SK-N-SH treated with all-trans-retinoic acid at 6 μM for 48 hours (cell line): ENCODE measurements at regions not wholly inside any gene's neighbourhood (a gene's known extent, or its start where the extent isn't known, plus 50 kb on each side); places are given as distances from the start of the nearest gene placed in this dataset.

Source experiments
- ATAC-seq: fragments of 200-7000 bp; cut with Tn5 transposase; 3 replicates; pipeline ENCODE4 v1.9.1; 2020; ENCODE audit warnings: mild to moderate bottlenecking, moderate library complexity
- ARNTL ChIP-seq: fragments of 450-650 bp; formaldehyde crosslinking; IDR thresholded peaks from 2 replicates; pipeline ENCODE4 v1.5.0; 2020; ENCODE audit warnings: low read depth, mild to moderate bottlenecking, moderate library complexity, borderline replicate concordance
- BACH2 ChIP-seq: fragments of 250-450 bp; sonication (Bioruptor Pico); IDR thresholded peaks from 2 replicates; pipeline ENCODE4 v1.9.0; 2021; ENCODE audit warnings: mild to moderate bottlenecking, borderline replicate concordance
- CSDC2 ChIP-seq: fragments of 250-450 bp; sonication (Bioruptor Pico); IDR thresholded peaks from 2 replicates; pipeline ENCODE4 v1.5.0; 2020; ENCODE audit warnings: mild to moderate bottlenecking, moderate library complexity
- ESRRG ChIP-seq: fragments of 250-450 bp; sonication (Bioruptor Pico); IDR thresholded peaks from 2 replicates; pipeline ENCODE4 v1.6.1; 2021; ENCODE audit warnings: mild to moderate bottlenecking
- GLIS3 ChIP-seq: fragments of 250-450 bp; sonication (Bioruptor Pico); IDR thresholded peaks from 2 replicates; pipeline ENCODE4 v1.5.0; 2020; ENCODE audit warnings: mild to moderate bottlenecking, moderate library complexity
- OSR1 ChIP-seq: fragments of 250-450 bp; sonication (Bioruptor Pico); IDR thresholded peaks from 2 replicates; pipeline ENCODE4 v1.8.0; 2022; ENCODE audit warnings: moderate library complexity, mild to moderate bottlenecking, inconsistent platforms
- PATZ1 ChIP-seq: fragments of 250-450 bp; sonication (Bioruptor Pico); IDR thresholded peaks from 2 replicates; pipeline ENCODE4 v1.8.0; 2020; ENCODE audit warnings: mild to moderate bottlenecking, moderate library complexity, borderline replicate concordance
- POU6F1 ChIP-seq: fragments of 250-450 bp; sonication (Bioruptor Pico); IDR thresholded peaks from 2 replicates; pipeline ENCODE4 v1.8.0; 2021; ENCODE audit warnings: low read depth, mild to moderate bottlenecking, moderate library complexity, borderline replicate concordance
- PPARA ChIP-seq: fragments of 250-450 bp; sonication (Bioruptor Pico); IDR thresholded peaks from 2 replicates; pipeline ENCODE4 v1.5.0; 2020; ENCODE audit warnings: mild to moderate bottlenecking, borderline replicate concordance
- RARB ChIP-seq: fragments of 250-450 bp; sonication (Bioruptor Pico); IDR thresholded peaks from 2 replicates; pipeline ENCODE4 v1.8.0; 2021; ENCODE audit warnings: mild to moderate bottlenecking, moderate library complexity
- SNAI2 ChIP-seq: fragments of 250-450 bp; sonication (Bioruptor Pico); IDR thresholded peaks from 2 replicates; pipeline ENCODE4 v1.5.0; 2020; ENCODE audit warnings: mild to moderate bottlenecking, moderate library complexity
- TCF4 ChIP-seq: fragments of 250-450 bp; sonication (Bioruptor Pico); IDR thresholded peaks from 2 replicates; pipeline ENCODE4 v1.8.0; 2021; ENCODE audit warnings: mild to moderate bottlenecking, moderate library complexity, borderline replicate concordance
- TOX ChIP-seq: fragments of 250-450 bp; sonication (Bioruptor Pico); IDR thresholded peaks from 2 replicates; pipeline ENCODE4 v1.8.0; 2021; ENCODE audit warnings: mild to moderate bottlenecking, moderate library complexity, borderline replicate concordance
- TSHZ2 ChIP-seq: fragments of 250-450 bp; sonication (Bioruptor Pico); IDR thresholded peaks from 2 replicates; pipeline ENCODE4 v1.5.0; 2020; ENCODE audit warnings: mild to moderate bottlenecking, moderate library complexity
- ZC3H10 ChIP-seq: fragments of 250-450 bp; sonication (Bioruptor Pico); IDR thresholded peaks from 2 replicates; pipeline ENCODE4 v1.5.1; 2021; ENCODE audit warnings: mild to moderate bottlenecking, moderate library complexity
- ZFP3 ChIP-seq: fragments of 250-450 bp; sonication (Bioruptor Pico); IDR thresholded peaks from 2 replicates; pipeline ENCODE4 v1.5.0; 2020; ENCODE audit warnings: mild to moderate bottlenecking, moderate library complexity
- ZFP30 ChIP-seq: fragments of 450-650 bp; formaldehyde crosslinking; IDR thresholded peaks from 2 replicates; pipeline ENCODE4 v1.5.0; 2022; ENCODE audit warnings: mild to moderate bottlenecking, moderate library complexity
- ZNF565 ChIP-seq: fragments of 450-650 bp; formaldehyde crosslinking; conservative IDR thresholded peaks from 2 replicates; pipeline ENCODE4 v1.5.0; 2020; ENCODE audit warnings: low read depth, mild to moderate bottlenecking, moderate library complexity
- ZNF70 ChIP-seq: fragments of 450-650 bp; formaldehyde crosslinking; IDR thresholded peaks from 2 replicates; pipeline ENCODE4 v1.5.0; 2020; ENCODE audit warnings: mild to moderate bottlenecking, moderate library complexity
- ZNF8 ChIP-seq: fragments of 450-650 bp; formaldehyde crosslinking; IDR thresholded peaks from 2 replicates; pipeline ENCODE4 v1.5.0; 2020; ENCODE audit warnings: mild to moderate bottlenecking, moderate library complexity
- TF ChIP-seq, protein P1 (sequence below): fragments of 250-450 bp; sonication (Bioruptor Pico); IDR thresholded peaks from 2 replicates; pipeline ENCODE4 v1.5.1; 2021; ENCODE audit warnings: mild to moderate bottlenecking, moderate library complexity
- TF ChIP-seq, protein P2 (sequence below): fragments of 250-450 bp; sonication (Bioruptor Pico); IDR thresholded peaks from 2 replicates; pipeline ENCODE4 v1.5.1; 2020; ENCODE audit warnings: low read depth, mild to moderate bottlenecking, moderate library complexity

GRCh38 chr6:10019851-10020250, 395.0 kb downstream of the TFAP2A start:
- no peak for TF ChIP-seq ZFP30 (CRISPR knock-in tag)
- TF ChIP-seq ARNTL = no peak
- no peak for TF ChIP-seq CSDC2
- no peak for TF ChIP-seq OSR1
- TF ChIP-seq TSHZ2 (CRISPR knock-in tag) = no peak
- TF ChIP-seq RARB (CRISPR knock-in tag) = no peak
- TF ChIP-seq TCF4 (CRISPR knock-in tag) = no peak
- no peak for TF ChIP-seq ZNF70 (CRISPR knock-in tag)
- no peak for TF ChIP-seq SNAI2
- TF ChIP-seq ESRRG (CRISPR knock-in tag) = no peak
- TF ChIP-seq GLIS3 = no peak
- no peak for TF ChIP-seq ZC3H10 (CRISPR knock-in tag)
- no peak for TF ChIP-seq PPARA (CRISPR knock-in tag)
- TF ChIP-seq ZFP3 (CRISPR knock-in tag) = no peak
- TF ChIP-seq, protein P1, sequence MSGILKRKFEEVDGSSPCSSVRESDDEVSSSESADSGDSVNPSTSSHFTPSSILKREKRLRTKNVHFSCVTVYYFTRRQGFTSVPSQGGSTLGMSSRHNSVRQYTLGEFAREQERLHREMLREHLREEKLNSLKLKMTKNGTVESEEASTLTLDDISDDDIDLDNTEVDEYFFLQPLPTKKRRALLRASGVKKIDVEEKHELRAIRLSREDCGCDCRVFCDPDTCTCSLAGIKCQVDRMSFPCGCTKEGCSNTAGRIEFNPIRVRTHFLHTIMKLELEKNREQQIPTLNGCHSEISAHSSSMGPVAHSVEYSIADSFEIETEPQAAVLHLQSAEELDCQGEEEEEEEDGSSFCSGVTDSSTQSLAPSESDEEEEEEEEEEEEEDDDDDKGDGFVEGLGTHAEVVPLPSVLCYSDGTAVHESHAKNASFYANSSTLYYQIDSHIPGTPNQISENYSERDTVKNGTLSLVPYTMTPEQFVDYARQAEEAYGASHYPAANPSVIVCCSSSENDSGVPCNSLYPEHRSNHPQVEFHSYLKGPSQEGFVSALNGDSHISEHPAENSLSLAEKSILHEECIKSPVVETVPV (CRISPR knock-in tag) = no peak
- no peak for TF ChIP-seq BACH2 (CRISPR knock-in tag)
- no peak for TF ChIP-seq TOX (CRISPR knock-in tag)
- TF ChIP-seq POU6F1 (CRISPR knock-in tag) = no peak
- no peak for ATAC-seq

DNA sequence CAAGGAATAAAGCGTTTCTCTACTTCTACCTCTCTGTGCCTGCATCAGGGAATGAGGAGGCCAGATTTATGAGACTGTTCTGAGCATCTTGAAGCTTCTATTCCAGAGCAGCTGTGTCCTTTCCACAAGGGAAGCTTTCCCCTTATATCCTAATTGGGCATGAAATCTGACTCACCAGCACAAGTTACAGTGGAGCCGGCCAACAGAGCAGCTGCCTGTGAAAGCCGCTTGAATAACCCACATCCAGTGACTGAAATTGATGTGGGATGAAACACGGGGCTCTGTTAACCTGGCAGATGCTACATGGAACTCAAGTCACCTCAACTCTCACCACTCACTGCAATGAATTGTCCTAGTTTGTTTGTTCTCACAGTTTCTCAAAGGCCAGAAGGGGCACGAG, 400.3 kb downstream of the TFAP2A start:
- no peak for TF ChIP-seq PATZ1 (CRISPR knock-in tag)
- TF ChIP-seq GLIS3 = no peak
- TF ChIP-seq PPARA (CRISPR knock-in tag) = no peak
- TF ChIP-seq ZNF8 (CRISPR knock-in tag) = no peak
- no peak for TF ChIP-seq ZC3H10 (CRISPR knock-in tag)
- no peak for TF ChIP-seq ESRRG (CRISPR knock-in tag)
- no peak for TF ChIP-seq TOX (CRISPR knock-in tag)
- no peak for TF ChIP-seq ZNF565 (CRISPR knock-in tag)
- TF ChIP-seq, protein P1 (CRISPR knock-in tag) = no peak
- no peak for TF ChIP-seq RARB (CRISPR knock-in tag)
- TF ChIP-seq ZFP30 (CRISPR knock-in tag) = no peak
- TF ChIP-seq, protein P2, sequence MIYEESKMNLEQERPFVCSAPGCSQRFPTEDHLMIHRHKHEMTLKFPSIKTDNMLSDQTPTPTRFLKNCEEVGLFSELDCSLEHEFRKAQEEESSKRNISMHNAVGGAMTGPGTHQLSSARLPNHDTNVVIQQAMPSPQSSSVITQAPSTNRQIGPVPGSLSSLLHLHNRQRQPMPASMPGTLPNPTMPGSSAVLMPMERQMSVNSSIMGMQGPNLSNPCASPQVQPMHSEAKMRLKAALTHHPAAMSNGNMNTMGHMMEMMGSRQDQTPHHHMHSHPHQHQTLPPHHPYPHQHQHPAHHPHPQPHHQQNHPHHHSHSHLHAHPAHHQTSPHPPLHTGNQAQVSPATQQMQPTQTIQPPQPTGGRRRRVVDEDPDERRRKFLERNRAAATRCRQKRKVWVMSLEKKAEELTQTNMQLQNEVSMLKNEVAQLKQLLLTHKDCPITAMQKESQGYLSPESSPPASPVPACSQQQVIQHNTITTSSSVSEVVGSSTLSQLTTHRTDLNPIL (CRISPR knock-in tag) = no peak
- TF ChIP-seq CSDC2 = no peak
- no peak for TF ChIP-seq ARNTL
- ATAC-seq = no peak
